Muscle of leg (tissue), 3 donors: ENCODE measurements at regions not wholly inside any gene's neighbourhood (a gene's known extent, or its start where the extent isn't known, plus 50 kb on each side); places are given as distances from the start of the nearest gene placed in this dataset.

Experiments
- DNase-seq: peaks from one replicate; pipeline ENCODE4 v3.0.0; 2013
- H3K27ac ChIP-seq: one replicate; pipeline ENCODE4 v1.5.1; 2013; ENCODE audit warnings: mild to moderate bottlenecking, low read length, control low read depth
- H3K27me3 ChIP-seq: one replicate; pipeline ENCODE4 v1.6.1; 2013; ENCODE audit warnings: low read length; ENCODE audit not compliant: control insufficient read depth, insufficient read depth
- H3K36me3 ChIP-seq: one replicate; pipeline ENCODE4 v1.6.1; 2013; ENCODE audit warnings: low read length; ENCODE audit not compliant: control insufficient read depth, insufficient read depth
- H3K4me1 ChIP-seq: one replicate; pipeline ENCODE4 v1.6.1; 2013; ENCODE audit warnings: low read length; ENCODE audit not compliant: control insufficient read depth, insufficient read depth
- H3K4me3 ChIP-seq: one replicate; pipeline ENCODE4 v1.5.1; 2013; ENCODE audit warnings: low read length, control low read depth
- H3K9me3 ChIP-seq: replicated peaks from 2 replicates; pipeline ENCODE4 v1.6.1; 2013; ENCODE audit warnings: low read depth, low read length; ENCODE audit not compliant: control insufficient read depth
- WGBS: methylation state at CpG from one replicate; pipeline ENCODE4 v1.1.5; 2013; ENCODE audit warnings: missing lambda C conversion rate; ENCODE audit not compliant: insufficient coverage; 5-methylcytosine and 5-hydroxymethylcytosine counted together

GRCh38 chr9:105178076-105178475 lies 66.4 kb upstream of the SLC44A1 start:
- Histone ChIP-seq H3K4me1 (no peaks in the 10 kb centered on the region), H3K4me3 (no peak overlapping the region), H3K27ac (no peak overlapping the region), H3K27me3 (no peaks in the 10 kb centered on the region), H3K9me3 (no peaks in the 10 kb centered on the region), H3K36me3 (no peaks in the 10 kb centered on the region)
- DNase-seq: peak; percentile 25
- 56% methylated on average over 4 of the region's 10 CpGs for WGBS

GRCh38 chr9:105187781-105188180 lies 56.7 kb upstream of the SLC44A1 start:
- peaks cover 2% of the 10 kb centered on the region for H3K27me3 ChIP-seq
- H3K4me1 ChIP-seq: no peaks in the 10 kb centered on the region
- H3K36me3 ChIP-seq: no peaks in the 10 kb centered on the region
- no peak overlapping the region for H3K4me3 ChIP-seq
- H3K27ac ChIP-seq: no peak overlapping the region
- no peaks in the 10 kb centered on the region for H3K9me3 ChIP-seq
- no peak for DNase-seq
- no CpG with 5 or more reads among the region's 1 CpG for WGBS

DNA sequence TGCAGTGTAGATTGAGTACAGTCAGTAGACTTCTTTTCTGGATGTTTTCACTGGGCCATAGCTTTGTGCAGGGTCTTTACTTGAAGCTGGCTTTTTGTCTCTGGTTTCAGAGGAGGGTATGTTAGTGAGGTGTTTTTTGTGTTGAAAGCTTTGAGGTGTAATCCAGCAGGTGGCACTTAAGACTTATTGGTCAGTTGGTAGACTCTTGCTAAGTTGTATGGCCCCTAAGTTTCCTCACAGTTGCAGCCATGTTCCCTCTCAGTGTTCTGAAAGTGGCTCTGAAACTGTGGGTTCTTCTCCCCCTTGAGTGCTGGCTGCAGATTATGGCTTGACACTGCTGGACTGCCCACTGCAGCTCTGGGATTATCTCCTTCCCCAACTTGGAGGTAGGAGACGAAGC lies 55.7 kb upstream of the SLC44A1 start:
- no CpG with 5 or more reads among the region's 1 CpG for WGBS
- no peak for DNase-seq
- peaks cover 2% of the 10 kb centered on the region for H3K27me3 ChIP-seq
- no peak overlapping the region for H3K4me3 ChIP-seq
- H3K9me3 ChIP-seq: no peaks in the 10 kb centered on the region
- H3K27ac ChIP-seq: no peak overlapping the region
- no peaks in the 10 kb centered on the region for H3K4me1 ChIP-seq
- no peaks in the 10 kb centered on the region for H3K36me3 ChIP-seq

GRCh38 chr9:105191508-105192121 lies 52.8 kb upstream of the SLC44A1 start:
- Histone ChIP-seq H3K27ac (no peak overlapping the region), H3K4me3 (no peak overlapping the region), H3K27me3 (peaks cover 2% of the 10 kb centered on the region), H3K9me3 (no peaks in the 10 kb centered on the region), H3K36me3 (no peaks in the 10 kb centered on the region), H3K4me1 (no peaks in the 10 kb centered on the region)
- 84% methylated on average over 5 of the region's 10 CpGs for WGBS
- DNase-seq: no peak

GRCh38 chr9:105193560-105193959 lies 50.9 kb upstream of the SLC44A1 start:
- WGBS: 62% methylated on average over 2 of the region's 3 CpGs
- H3K4me1 ChIP-seq: no peaks in the 10 kb centered on the region
- no peaks in the 10 kb centered on the region for H3K9me3 ChIP-seq
- H3K36me3 ChIP-seq: no peaks in the 10 kb centered on the region
- H3K4me3 ChIP-seq: no peak overlapping the region
- DNase-seq: no peak
- H3K27me3 ChIP-seq: peaks cover 2% of the 10 kb centered on the region
- no peak overlapping the region for H3K27ac ChIP-seq

DNA sequence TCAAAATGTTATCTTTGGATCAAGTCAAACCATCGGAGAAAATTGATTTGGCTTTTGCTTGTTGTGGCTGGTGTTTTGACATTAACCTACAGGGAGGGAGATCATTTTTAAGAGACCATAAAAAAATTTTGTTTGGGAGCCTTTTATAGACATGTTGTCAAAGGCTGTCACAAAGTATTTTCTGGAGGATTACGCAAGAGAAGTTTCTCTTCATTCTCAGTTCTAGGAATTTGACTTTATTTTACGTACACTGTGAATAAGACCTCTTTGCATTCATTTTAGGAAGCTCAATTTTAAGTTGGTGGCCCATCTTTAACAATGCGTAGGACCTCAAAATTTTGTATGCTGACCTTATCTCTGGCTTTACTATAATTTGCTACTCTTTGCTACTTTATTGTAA lies 50.2 kb upstream of the SLC44A1 start:
- DNase-seq: no peak
- H3K36me3 ChIP-seq: no peaks in the 10 kb centered on the region
- no peak overlapping the region for H3K4me3 ChIP-seq
- H3K27ac ChIP-seq: no peak overlapping the region
- H3K4me1 ChIP-seq: no peaks in the 10 kb centered on the region
- no peaks in the 10 kb centered on the region for H3K9me3 ChIP-seq
- no peaks in the 10 kb centered on the region for H3K27me3 ChIP-seq
- no CpG with 5 or more reads among the region's 4 CpGs for WGBS
